Left renal cortex interstitium (tissue), 4 donors: ENCODE measurements at regions not wholly inside any gene's neighbourhood (a gene's known extent, or its start where the extent isn't known, plus 50 kb on each side); places are given as distances from the start of the nearest gene placed in this dataset.

Source experiments
- DNase-seq, 4 donors: peaks; one replicate each; pipeline ENCODE4 v3.0.0-alpha.2; 2013; ENCODE audit warnings: low read depth in 4 of 4, low spot score in 2 of 4, missing footprints in 1 of 4

- DNase-seq = no peak
These were observed 361.8 kb downstream of the QKI start for GRCh38 chr6:163776196-163776905.

GRCh38 chr6:163775313-163775712 lies 360.8 kb downstream of the QKI start:
- DNase-seq = no peak

- DNase-seq = no peak
These were observed 360.0 kb downstream of the QKI start for GRCh38 chr6:163774485-163774884.

- no peak for DNase-seq
These were observed 359.1 kb downstream of the QKI start for GRCh38 chr6:163773646-163774045.

GRCh38 chr6:163772701-163773100 lies 358.2 kb downstream of the QKI start:
- DNase-seq = no peak

GRCh38 chr6:163771180-163771579 lies 356.7 kb downstream of the QKI start:
- DNase-seq = no peak

GRCh38 chr6:163768905-163769304 lies 354.4 kb downstream of the QKI start:
- no peak for DNase-seq

GRCh38 chr6:163766936-163767335 lies 352.4 kb downstream of the QKI start:
- no peak for DNase-seq

- DNase-seq = no peak
These were observed 350.8 kb downstream of the QKI start for GRCh38 chr6:163765335-163765734.

GRCh38 chr6:163764565-163764964 lies 350.0 kb downstream of the QKI start:
- DNase-seq = no peak

- no peak for DNase-seq
These were observed 347.0 kb downstream of the QKI start for GRCh38 chr6:163761481-163761880.

GRCh38 chr6:163760860-163761259 lies 346.3 kb downstream of the QKI start:
- no peak for DNase-seq

- no peak for DNase-seq
These were observed 345.0 kb downstream of the QKI start for GRCh38 chr6:163759542-163759941.

GRCh38 chr6:163757520-163757919 lies 343.0 kb downstream of the QKI start:
- no peak for DNase-seq

GRCh38 chr6:163756079-163756478 lies 341.6 kb downstream of the QKI start:
- no peak for DNase-seq

GRCh38 chr6:163754866-163755265 lies 340.3 kb downstream of the QKI start:
- DNase-seq = no peak

GRCh38 chr6:163753430-163753829 lies 338.9 kb downstream of the QKI start:
- no peak for DNase-seq

GRCh38 chr6:163752446-163752845 lies 337.9 kb downstream of the QKI start:
- no peak for DNase-seq

- DNase-seq = no peak
These were observed 336.6 kb downstream of the QKI start for GRCh38 chr6:163751032-163751525.

GRCh38 chr6:163750431-163751031 lies 336.0 kb downstream of the QKI start:
- no peak for DNase-seq

GRCh38 chr6:163748886-163749285 lies 334.4 kb downstream of the QKI start:
- DNase-seq = no peak

GRCh38 chr6:163748036-163748435 lies 333.5 kb downstream of the QKI start:
- DNase-seq = no peak
